NAMALWA (cell line): ENCODE measurements at regions not wholly inside any gene's neighbourhood (a gene's known extent, or its start where the extent isn't known, plus 50 kb on each side); places are given as distances from the start of the nearest gene placed in this dataset.

ENCODE experiments used
- DNase-seq: peaks from one replicate; pipeline ENCODE4 v3.0.0-alpha.2; 2015; ENCODE audit warnings: low spot score

DNA sequence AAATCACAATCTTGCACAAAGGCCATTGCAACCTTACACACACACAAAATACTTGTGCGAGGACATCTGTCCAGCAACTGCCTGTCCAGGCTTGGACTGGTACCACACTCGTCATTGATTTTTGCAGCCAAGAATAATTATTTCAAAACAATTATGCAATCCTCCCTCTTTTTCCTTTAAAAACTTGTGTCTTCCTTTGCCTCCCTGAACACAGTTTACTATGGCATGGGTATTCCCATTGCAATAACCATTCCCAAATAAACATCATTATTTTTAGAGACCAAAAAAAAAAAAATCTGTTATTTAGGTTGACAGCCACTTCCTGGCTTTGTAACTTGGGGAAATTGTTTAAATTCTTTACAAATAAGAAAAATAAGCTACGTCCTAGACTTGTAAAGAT, 54.0 kb downstream of the C11orf91 start:
- DNase-seq = no peak

- DNase-seq = no peak
Observed at GRCh38 chr11:33646168-33646567, 54.5 kb downstream of the C11orf91 start.

DNA sequence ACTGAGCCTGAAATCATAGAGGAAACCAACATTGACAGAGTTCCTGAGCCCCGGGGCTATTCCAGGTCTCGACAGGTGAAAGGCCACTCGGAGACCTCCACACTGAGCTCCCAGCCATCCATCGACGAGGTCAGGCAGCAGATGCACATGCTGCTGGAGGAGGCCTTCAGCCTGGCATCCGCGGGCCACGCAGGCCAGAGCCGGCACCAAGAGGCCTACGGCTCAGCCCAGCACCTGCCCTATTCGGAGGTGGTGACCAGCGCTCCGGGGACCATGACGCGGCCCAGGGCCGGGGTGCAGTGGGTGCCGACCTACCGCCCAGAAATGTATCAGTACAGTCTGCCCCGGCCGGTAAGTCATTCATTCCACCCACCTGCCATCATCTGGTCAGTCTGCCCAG, 54.9 kb downstream of the C11orf91 start:
- DNase-seq = no peak

GRCh38 chr11:33643167-33643824, 57.3 kb downstream of the C11orf91 start:
- DNase-seq = no peak

- DNase-seq = no peak
Observed at GRCh38 chr11:33642461-33643166, 58.0 kb downstream of the C11orf91 start.

GRCh38 chr11:33640730-33641371, 59.8 kb downstream of the C11orf91 start:
- DNase-seq = no peak

DNA sequence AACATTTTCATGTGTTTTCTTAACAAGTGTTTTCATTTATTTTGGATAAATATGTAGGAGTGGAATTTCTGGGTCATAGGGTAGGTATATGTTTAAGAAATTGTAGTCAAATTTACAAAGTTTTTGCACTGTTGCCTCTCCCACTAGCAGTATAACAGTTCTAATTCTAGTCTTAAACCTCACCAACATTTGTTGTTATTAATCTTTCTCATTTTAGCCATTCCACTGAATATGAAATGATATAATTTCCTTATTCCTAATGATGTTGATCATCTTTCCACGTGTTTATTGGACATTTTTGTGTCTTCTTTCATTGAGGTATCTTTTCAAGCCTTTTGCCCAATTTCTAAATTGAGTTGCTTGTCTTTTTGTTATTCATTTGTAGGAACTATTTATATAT, 62.0 kb downstream of the C11orf91 start:
- no peak for DNase-seq

DNA sequence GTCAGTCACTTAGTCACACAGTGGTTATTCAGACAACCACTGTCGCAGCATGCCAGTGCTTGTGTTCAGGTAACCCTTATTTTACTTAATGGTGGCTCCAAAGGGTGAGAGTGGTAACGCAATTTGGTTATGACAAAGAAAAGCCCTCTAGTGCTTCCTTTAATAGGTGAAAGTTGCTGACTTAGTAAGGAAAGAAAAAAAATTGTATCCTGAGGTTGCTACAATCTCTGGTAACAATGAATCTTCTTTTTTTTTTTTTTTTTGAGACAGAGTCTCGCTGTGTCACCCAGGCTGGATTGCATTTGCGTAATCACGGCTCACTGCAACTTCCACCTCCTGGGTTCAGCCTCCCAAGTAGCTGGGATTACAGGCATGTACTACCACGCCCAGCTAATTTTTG, 64.5 kb downstream of the C11orf91 start:
- no peak for DNase-seq

DNA sequence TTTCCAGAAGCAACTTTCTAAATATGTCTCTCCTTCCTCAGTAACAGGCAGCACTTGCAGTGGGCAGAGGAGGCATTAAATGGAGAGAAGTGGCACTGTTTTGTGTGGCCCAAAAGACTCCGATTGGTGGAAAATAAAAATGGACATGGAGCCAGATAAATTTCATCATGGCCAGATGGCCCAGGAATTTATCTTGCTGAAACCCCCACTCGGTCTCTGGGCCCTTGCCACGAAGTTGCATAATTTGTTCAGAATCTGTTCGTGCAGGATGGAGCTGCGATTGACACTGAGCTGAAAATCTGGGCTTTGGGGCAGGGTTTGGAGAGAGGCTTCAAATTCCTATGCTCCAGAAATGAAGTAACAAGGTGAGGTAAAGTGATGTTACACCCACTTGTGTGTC, 65.5 kb downstream of the C11orf91 start:
- DNase-seq = no peak

DNA sequence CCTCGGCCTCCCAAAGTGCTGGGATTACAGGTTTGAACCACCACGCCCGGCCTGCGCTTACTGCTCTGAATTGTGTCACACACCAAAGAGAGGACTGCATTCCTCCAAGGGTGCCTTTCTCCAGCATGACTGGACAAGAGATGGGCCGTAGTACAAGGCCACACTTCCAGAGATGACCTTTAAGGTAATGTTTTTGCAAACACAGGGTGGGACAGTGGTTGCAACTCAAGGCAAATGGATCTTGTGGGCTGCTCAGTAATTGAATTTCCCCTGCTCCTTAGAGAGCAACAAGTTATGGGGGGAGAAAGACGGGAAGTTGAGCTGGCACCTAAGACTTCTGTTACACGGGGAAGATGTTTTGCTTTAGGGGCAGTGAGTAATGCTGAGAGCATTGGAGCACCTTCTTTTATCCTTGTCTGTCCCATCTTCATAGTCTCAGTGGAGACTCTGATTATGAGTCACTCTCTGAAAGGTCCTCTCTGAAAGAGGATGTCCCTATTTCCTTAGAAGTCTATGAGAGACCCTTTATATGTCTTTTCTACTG, 66.3 kb downstream of the C11orf91 start:
- DNase-seq = no peak

- no peak for DNase-seq
Observed at GRCh38 chr11:33633251-33634003, 67.2 kb downstream of the C11orf91 start.

GRCh38 chr11:33631749-33632091, 68.9 kb downstream of the C11orf91 start:
- no peak for DNase-seq

GRCh38 chr11:33630936-33631748, 69.5 kb downstream of the C11orf91 start:
- no peak for DNase-seq

GRCh38 chr11:33624083-33624482, 76.5 kb downstream of the C11orf91 start:
- no peak for DNase-seq

- no peak for DNase-seq
Observed at GRCh38 chr11:33622806-33623205, 77.8 kb downstream of the C11orf91 start.

DNA sequence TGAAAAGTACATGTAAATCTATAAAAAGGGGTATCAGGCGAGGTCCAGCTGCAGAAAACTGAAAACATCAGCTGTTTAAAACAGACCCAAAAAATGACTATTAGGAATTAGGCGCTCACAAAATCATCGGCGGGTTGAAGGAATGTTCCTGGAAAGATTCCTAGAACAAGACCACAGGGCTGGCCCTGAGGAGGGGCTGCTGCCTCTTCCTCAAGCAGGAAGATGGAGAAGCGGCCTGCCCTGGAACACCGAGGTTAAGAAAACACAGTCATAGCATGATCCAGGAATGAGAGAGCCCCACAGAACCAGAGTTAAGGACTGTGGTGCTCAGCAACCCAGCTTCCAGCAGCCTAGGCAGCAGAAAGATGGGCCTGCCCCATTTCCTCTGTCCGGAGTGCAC, 78.4 kb downstream of the C11orf91 start:
- no peak for DNase-seq

DNA sequence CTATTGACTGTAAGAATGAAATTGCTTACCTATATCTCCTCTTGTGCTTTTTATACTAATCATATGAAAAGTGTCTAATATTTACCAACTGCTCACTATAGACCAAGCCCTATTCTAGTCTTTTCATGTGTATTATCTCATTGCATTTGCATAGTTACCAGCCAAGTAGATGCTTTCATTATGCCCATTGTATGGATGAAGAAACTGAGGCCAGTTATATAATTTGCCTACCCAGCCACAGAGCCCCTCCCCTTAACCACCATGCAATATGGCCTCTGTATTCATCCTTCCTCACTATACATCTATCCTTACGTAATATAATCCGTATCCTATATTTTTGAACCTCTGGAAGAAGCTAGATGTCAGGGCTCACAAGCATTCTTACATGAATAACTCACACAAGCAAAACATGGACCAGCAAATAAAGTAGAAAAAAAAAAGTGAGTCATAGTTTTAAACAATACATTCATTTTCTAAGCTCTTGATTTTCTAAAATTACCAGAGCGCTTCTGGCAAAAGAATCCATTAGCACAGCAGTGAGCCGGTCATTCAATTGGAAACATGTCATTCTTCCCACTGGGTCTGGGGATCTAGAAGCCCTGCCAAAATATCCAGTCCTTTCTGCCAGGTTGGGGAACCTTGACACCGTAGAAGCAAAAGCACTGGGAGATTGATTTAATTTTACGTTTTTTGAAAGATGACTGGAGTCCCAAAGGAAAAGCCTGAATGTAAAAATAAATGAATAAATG, 80.0 kb downstream of the C11orf91 start:
- no peak for DNase-seq

DNA sequence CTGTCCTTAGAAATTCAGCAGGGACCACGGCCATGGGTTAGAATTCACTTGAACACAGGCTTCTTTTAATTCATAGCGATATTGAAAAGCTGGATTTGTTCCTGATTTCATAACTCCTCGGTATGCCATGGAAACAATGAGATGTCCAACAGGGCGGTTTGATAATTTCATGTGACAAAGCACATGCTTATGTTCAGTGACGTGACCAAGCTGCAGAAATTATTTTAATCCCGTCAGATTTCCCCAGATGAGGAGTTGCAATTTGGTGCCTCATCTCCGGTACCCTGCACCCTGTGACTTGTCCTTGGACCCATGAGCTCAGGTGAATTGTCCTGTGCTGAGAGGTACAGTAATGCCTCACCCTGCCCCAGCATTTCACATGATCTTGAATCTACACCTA, 81.7 kb downstream of the C11orf91 start:
- DNase-seq = no peak

GRCh38 chr11:33618351-33618710, 82.3 kb downstream of the C11orf91 start:
- DNase-seq = no peak

GRCh38 chr11:33617672-33618350, 82.8 kb downstream of the C11orf91 start:
- no peak for DNase-seq
